GM12878 (cell line): ENCODE measurements at regions not wholly inside any gene's neighbourhood (a gene's known extent, or its start where the extent isn't known, plus 50 kb on each side); places are given as distances from the start of the nearest gene placed in this dataset.

ENCODE experiments used
- ATAC-seq: fragments of 200-7000 bp; cut with Tn5 transposase; 3 replicates; pipeline ENCODE4 v1.9.1; 2020; ENCODE audit warnings: mild to moderate bottlenecking, moderate library complexity
- BruUV-seq: library from RNA; stranded (reverse); fragments of 400-500 nt; replicated peaks from 2 replicates; lab custom pipeline; 2021; lab: Mats Ljungman, UMichigan
- CTCF ChIA-PET: fragments of 300-600 bp; sonication (Branson Sonifier 250); formaldehyde crosslinking; extraction: SDS; loops from one replicate; lab custom pipeline; 2021; ENCODE audit warnings: inconsistent platforms; lab: Yijun Ruan, JAX
- POLR2A ChIA-PET: fragments of 350-600 bp; formaldehyde crosslinking; extraction: SDS; loops from one replicate; lab custom pipeline; 2021; ENCODE audit warnings: inconsistent platforms; lab: Charles Lee
- RAD21 ChIA-PET: fragments of 300-600 bp; sonication (Branson Sonifier 250); formaldehyde crosslinking; loops from one replicate; lab custom pipeline; 2023; ENCODE audit warnings: antibody characterized with exemption; ENCODE audit not compliant: unreplicated experiment; lab: Charles Lee
- SMC1A ChIA-PET: fragments of 300-600 bp; sonication (Branson Sonifier 250); formaldehyde crosslinking; loops from one replicate; lab custom pipeline; 2023; ENCODE audit not compliant: unreplicated experiment, uncharacterized antibody; lab: Charles Lee
- DNase-seq: peaks from one replicate; pipeline ENCODE4 v3.0.0-alpha.2; 2011; ENCODE audit warnings: low read depth, low spot score
- FAIRE-seq: peaks from 3 replicates; lab custom pipeline; 2011; peaks lifted over from hg19 to GRCh38; lab: Jason Lieb, UNC
- H2AFZ ChIP-seq: 2 replicates; pipeline ENCODE4 v1.6.0; 2011; ENCODE audit warnings: low read depth, low read length, control low read depth; ENCODE audit not compliant: control insufficient read depth
- H3K27ac ChIP-seq: 2 replicates; pipeline ENCODE4 v1.5.1; 2011; ENCODE audit warnings: control low read depth; ENCODE audit not compliant: control insufficient read depth, insufficient read depth
- H3K27me3 ChIP-seq, 2 experiments: replicated peaks in 1 of 2; 2 replicates each; pipeline versions ENCODE4 v1.6.0 to v1.6.1; 2011; ENCODE audit warnings: low read length in 1 of 2; ENCODE audit not compliant: control insufficient read depth in 2 of 2, insufficient read depth in 2 of 2
- H3K36me3 ChIP-seq, 2 experiments: 2 replicates each; pipeline ENCODE4 v1.5.1; 2011; ENCODE audit warnings: low read length in 1 of 2; ENCODE audit not compliant: control insufficient read depth in 2 of 2, insufficient read depth in 2 of 2
- H3K4me1 ChIP-seq: 2 replicates; pipeline ENCODE4 v1.6.1; 2011; ENCODE audit warnings: mild to moderate bottlenecking, low read length, moderate library complexity, mixed read lengths; ENCODE audit not compliant: control insufficient read depth, insufficient read depth
- H3K4me2 ChIP-seq: 2 replicates; pipeline ENCODE4 v1.6.0; 2011; ENCODE audit warnings: control low read depth; ENCODE audit not compliant: control insufficient read depth, insufficient read depth
- H3K4me3 ChIP-seq: fragments of 200-600 bp; sonication (generic); 2 replicates; pipeline ENCODE4 v1.5.1; 2016
- H3K79me2 ChIP-seq: 2 replicates; pipeline ENCODE4 v1.6.0; 2011; ENCODE audit warnings: low read length; ENCODE audit not compliant: control insufficient read depth, insufficient read depth
- H3K9ac ChIP-seq: 2 replicates; pipeline ENCODE4 v1.8.0; 2011; ENCODE audit warnings: low read length, control low read depth, mixed read lengths; ENCODE audit not compliant: control insufficient read depth, insufficient read depth
- H3K9me3 ChIP-seq: replicated peaks from 3 replicates; pipeline ENCODE4 v1.5.1; 2011; ENCODE audit warnings: mild to moderate bottlenecking, low read length; ENCODE audit not compliant: control insufficient read depth, insufficient read depth
- H4K20me1 ChIP-seq: 2 replicates; pipeline ENCODE4 v1.6.0; 2011; ENCODE audit not compliant: control insufficient read depth, insufficient read depth
- CEBPB ChIP-seq, 2 experiments: fragments of 150-350 bp in 1 of 2; IDR thresholded peaks; 2 replicates each; pipeline ENCODE4 v1.6.1; 2012 to 2014; ENCODE audit warnings: low read depth in 2 of 2, low read length in 2 of 2, borderline replicate concordance in 1 of 2, inconsistent platforms in 1 of 2
- ESRRA ChIP-seq: IDR thresholded peaks from 2 replicates; pipeline ENCODE4 v1.6.1; 2012; ENCODE audit warnings: mild to moderate bottlenecking, low read length, improper control_type of control experiment
- ETV6 ChIP-seq, 2 experiments: fragments of 450-650 bp in 1 of 2; IDR thresholded peaks in 1 of 2; conservative IDR thresholded peaks in 1 of 2; 2 replicates each; pipeline ENCODE4 v1.6.1; 2014; ENCODE audit warnings: antibody characterized with exemption in 1 of 2, borderline replicate concordance in 1 of 2, low read depth in 1 of 2, mild to moderate bottlenecking in 1 of 2, moderate library complexity in 1 of 2
- HCFC1 ChIP-seq: fragments of 150-350 bp; IDR thresholded peaks from 2 replicates; pipeline ENCODE4 v1.6.1; 2014; ENCODE audit warnings: low read length
- JUNB ChIP-seq: IDR thresholded peaks from 2 replicates; pipeline ENCODE4 v1.6.1; 2016; ENCODE audit warnings: antibody characterized with exemption, mild to moderate bottlenecking
- KAT2A ChIP-seq: conservative IDR thresholded peaks from 2 replicates; pipeline ENCODE4 v1.6.1; 2011; ENCODE audit warnings: low read depth, low read length; ENCODE audit not compliant: control insufficient read depth
- NRF1 ChIP-seq: conservative IDR thresholded peaks from 2 replicates; pipeline ENCODE4 v1.6.1; 2011; ENCODE audit warnings: mild to moderate bottlenecking, low read depth, low read length, improper control_type of control experiment
- STAT3 ChIP-seq: IDR thresholded peaks from 2 replicates; pipeline ENCODE4 v1.6.1; 2011; ENCODE audit warnings: low read depth, low read length, improper control_type of control experiment
- WGBS: methylation state at CpG from one replicate; pipeline ENCODE4 v1.1.6; 2016; ENCODE audit warnings: low lambda C conversion rate; ENCODE audit not compliant: insufficient replicate concordance, insufficient coverage; ENCODE audit errors: missing lambda C conversion rate; 5-methylcytosine and 5-hydroxymethylcytosine counted together
- in situ Hi-C: fragments of 300-500 bp; cut with MboI; formaldehyde crosslinking; loops from 9 replicates; pipeline ENCODE4 v1.14.3; 2018; ENCODE audit warnings: mixed read lengths
- intact Hi-C: fragments of 100-400 bp; cut with micrococcal nuclease; formaldehyde crosslinking; loops from one replicate; pipeline ENCODE4 v1.14.2; 2022; ENCODE audit not compliant: unreplicated experiment
- TF ChIP-seq, protein P1 (sequence below): fragments of 450-650 bp; IDR thresholded peaks from 2 replicates; pipeline ENCODE4 v1.6.1; 2017; ENCODE audit warnings: mild to moderate bottlenecking
- TF ChIP-seq, protein P2 (sequence below): fragments of 450-650 bp; IDR thresholded peaks from 2 replicates; pipeline ENCODE4 v1.6.1; 2017; ENCODE audit warnings: mild to moderate bottlenecking, low read depth, inconsistent platforms; ENCODE audit not compliant: poor library complexity, severe bottlenecking
- TF ChIP-seq, protein P3 (sequence below): IDR thresholded peaks from 2 replicates; pipeline ENCODE4 v1.6.1; 2011; ENCODE audit warnings: borderline replicate concordance, low read depth, mild to moderate bottlenecking, moderate library complexity, mixed read lengths, low read length; ENCODE audit not compliant: insufficient read depth; ENCODE audit errors: extremely low read length
- TF ChIP-seq, protein P4 (sequence below): fragments of 150-350 bp; IDR thresholded peaks from 2 replicates; pipeline ENCODE4 v1.6.1; 2014; ENCODE audit warnings: mild to moderate bottlenecking, low read depth, low read length
- TF ChIP-seq, protein P5 (sequence below): fragments of 150-350 bp; IDR thresholded peaks from 2 replicates; pipeline ENCODE4 v1.6.1; 2016; ENCODE audit warnings: low read depth, low read length

DNA sequence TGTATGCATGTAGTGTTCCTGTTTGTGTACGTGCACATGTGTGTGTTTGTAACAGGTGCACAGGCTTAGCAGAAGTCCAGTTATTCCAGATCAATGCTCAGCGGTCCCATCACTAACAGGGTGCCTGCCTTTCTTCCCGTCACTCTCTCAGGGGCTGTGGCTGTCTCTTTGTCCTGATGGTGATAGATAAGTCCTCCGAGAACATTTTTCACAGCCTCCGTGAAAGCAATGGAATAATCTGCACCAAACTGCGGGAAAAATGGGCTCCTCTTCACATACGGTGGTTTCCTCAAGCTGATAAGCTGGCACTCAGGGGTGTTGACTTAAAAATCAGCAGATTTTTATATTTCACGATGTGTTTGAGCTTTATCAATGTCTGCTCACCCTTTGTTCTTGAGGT is 342.3 kb downstream of the TMEM114 start:
- no peaks in the 10 kb centered on the region for H4K20me1 ChIP-seq
- TF ChIP-seq KAT2A (no peak), CEBPB (IDR thresholded peaks at IDR 0.05; ENCODE audit: borderline replicate concordance in 1 of 2, low read depth in 2 of 2, low read length in 2 of 2) (no peak), ETV6 (conservative IDR thresholded peaks at IDR 0.05 in 1 of 2, IDR thresholded peaks at IDR 0.05 in 1 of 2; ENCODE audit: borderline replicate concordance in 1 of 2, low read depth in 1 of 2) (no peak), NRF1 (no peak), ESRRA (no peak), STAT3 (no peak), HCFC1 (no peak), JUNB (no peak)
- TF ChIP-seq, protein P1, sequence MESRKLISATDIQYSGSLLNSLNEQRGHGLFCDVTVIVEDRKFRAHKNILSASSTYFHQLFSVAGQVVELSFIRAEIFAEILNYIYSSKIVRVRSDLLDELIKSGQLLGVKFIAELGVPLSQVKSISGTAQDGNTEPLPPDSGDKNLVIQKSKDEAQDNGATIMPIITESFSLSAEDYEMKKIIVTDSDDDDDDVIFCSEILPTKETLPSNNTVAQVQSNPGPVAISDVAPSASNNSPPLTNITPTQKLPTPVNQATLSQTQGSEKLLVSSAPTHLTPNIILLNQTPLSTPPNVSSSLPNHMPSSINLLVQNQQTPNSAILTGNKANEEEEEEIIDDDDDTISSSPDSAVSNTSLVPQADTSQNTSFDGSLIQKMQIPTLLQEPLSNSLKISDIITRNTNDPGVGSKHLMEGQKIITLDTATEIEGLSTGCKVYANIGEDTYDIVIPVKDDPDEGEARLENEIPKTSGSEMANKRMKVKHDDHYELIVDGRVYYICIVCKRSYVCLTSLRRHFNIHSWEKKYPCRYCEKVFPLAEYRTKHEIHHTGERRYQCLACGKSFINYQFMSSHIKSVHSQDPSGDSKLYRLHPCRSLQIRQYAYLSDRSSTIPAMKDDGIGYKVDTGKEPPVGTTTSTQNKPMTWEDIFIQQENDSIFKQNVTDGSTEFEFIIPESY: no peak
- TF ChIP-seq, protein P2, sequence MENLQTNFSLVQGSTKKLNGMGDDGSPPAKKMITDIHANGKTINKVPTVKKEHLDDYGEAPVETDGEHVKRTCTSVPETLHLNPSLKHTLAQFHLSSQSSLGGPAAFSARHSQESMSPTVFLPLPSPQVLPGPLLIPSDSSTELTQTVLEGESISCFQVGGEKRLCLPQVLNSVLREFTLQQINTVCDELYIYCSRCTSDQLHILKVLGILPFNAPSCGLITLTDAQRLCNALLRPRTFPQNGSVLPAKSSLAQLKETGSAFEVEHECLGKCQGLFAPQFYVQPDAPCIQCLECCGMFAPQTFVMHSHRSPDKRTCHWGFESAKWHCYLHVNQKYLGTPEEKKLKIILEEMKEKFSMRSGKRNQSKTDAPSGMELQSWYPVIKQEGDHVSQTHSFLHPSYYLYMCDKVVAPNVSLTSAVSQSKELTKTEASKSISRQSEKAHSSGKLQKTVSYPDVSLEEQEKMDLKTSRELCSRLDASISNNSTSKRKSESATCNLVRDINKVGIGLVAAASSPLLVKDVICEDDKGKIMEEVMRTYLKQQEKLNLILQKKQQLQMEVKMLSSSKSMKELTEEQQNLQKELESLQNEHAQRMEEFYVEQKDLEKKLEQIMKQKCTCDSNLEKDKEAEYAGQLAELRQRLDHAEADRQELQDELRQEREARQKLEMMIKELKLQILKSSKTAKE: no peak
- TF ChIP-seq, protein P3, sequence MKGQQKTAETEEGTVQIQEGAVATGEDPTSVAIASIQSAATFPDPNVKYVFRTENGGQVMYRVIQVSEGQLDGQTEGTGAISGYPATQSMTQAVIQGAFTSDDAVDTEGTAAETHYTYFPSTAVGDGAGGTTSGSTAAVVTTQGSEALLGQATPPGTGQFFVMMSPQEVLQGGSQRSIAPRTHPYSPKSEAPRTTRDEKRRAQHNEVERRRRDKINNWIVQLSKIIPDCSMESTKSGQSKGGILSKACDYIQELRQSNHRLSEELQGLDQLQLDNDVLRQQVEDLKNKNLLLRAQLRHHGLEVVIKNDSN: no peak
- TF ChIP-seq, protein P4, sequence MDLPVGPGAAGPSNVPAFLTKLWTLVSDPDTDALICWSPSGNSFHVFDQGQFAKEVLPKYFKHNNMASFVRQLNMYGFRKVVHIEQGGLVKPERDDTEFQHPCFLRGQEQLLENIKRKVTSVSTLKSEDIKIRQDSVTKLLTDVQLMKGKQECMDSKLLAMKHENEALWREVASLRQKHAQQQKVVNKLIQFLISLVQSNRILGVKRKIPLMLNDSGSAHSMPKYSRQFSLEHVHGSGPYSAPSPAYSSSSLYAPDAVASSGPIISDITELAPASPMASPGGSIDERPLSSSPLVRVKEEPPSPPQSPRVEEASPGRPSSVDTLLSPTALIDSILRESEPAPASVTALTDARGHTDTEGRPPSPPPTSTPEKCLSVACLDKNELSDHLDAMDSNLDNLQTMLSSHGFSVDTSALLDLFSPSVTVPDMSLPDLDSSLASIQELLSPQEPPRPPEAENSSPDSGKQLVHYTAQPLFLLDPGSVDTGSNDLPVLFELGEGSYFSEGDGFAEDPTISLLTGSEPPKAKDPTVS: no peak
- TF ChIP-seq, protein P5, sequence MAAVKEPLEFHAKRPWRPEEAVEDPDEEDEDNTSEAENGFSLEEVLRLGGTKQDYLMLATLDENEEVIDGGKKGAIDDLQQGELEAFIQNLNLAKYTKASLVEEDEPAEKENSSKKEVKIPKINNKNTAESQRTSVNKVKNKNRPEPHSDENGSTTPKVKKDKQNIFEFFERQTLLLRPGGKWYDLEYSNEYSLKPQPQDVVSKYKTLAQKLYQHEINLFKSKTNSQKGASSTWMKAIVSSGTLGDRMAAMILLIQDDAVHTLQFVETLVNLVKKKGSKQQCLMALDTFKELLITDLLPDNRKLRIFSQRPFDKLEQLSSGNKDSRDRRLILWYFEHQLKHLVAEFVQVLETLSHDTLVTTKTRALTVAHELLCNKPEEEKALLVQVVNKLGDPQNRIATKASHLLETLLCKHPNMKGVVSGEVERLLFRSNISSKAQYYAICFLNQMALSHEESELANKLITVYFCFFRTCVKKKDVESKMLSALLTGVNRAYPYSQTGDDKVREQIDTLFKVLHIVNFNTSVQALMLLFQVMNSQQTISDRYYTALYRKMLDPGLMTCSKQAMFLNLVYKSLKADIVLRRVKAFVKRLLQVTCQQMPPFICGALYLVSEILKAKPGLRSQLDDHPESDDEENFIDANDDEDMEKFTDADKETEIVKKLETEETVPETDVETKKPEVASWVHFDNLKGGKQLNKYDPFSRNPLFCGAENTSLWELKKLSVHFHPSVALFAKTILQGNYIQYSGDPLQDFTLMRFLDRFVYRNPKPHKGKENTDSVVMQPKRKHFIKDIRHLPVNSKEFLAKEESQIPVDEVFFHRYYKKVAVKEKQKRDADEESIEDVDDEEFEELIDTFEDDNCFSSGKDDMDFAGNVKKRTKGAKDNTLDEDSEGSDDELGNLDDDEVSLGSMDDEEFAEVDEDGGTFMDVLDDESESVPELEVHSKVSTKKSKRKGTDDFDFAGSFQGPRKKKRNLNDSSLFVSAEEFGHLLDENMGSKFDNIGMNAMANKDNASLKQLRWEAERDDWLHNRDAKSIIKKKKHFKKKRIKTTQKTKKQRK: no peak
- POLR2A ChIA-PET: no interaction called here
- in situ Hi-C loops (no loop called here), intact Hi-C loops (no loop called here)
- BruUV-seq: no TSS peak
- no peaks in the 10 kb centered on the region; the same call in 2 of the 3 replicates for H3K9me3 ChIP-seq
- H2AFZ ChIP-seq: no peak overlapping the region
- H3K4me2 ChIP-seq: no peak overlapping the region
- FAIRE-seq (no peak), ATAC-seq (no peak), DNase-seq (no peak)
- no peak overlapping the region for H3K27ac ChIP-seq
- H3K9ac ChIP-seq: no peak overlapping the region
- 1% methylated on average over 8 of the region's 8 CpGs for WGBS
- CTCF ChIA-PET: no interaction called here
- H3K36me3 ChIP-seq: no peaks in the 10 kb centered on the region
- RAD21 ChIA-PET: no interaction called here
- SMC1A ChIA-PET: no interaction called here
- no peak overlapping the region for H3K4me3 ChIP-seq
- no peaks in the 10 kb centered on the region for H3K4me1 ChIP-seq
- H3K79me2 ChIP-seq: no peaks in the 10 kb centered on the region
- H3K27me3 ChIP-seq: no peaks in the 10 kb centered on the region
